Fibroblast of lung (primary cell): ENCODE measurements at regions not wholly inside any gene's neighbourhood (a gene's known extent, or its start where the extent isn't known, plus 50 kb on each side); places are given as distances from the start of the nearest gene placed in this dataset.
A peak's percentile ranks its signal among the peaks of the same experiment; 100 is the strongest.

Source experiments
- DNase-seq, 2 donors: peaks; one replicate each; pipeline versions ENCODE4 v3.0.0 to v3.0.0-alpha.2; 2010; ENCODE audit warnings: low read depth in 2 of 2
- H2AFZ ChIP-seq: 2 replicates; pipeline ENCODE4 v1.5.1; 2012; ENCODE audit warnings: low read length, control low read depth, inconsistent platforms
- H3K27ac ChIP-seq: 2 replicates; pipeline ENCODE4 v1.5.1; 2011; ENCODE audit warnings: low read length, control low read depth; ENCODE audit not compliant: insufficient read depth
- H3K27me3 ChIP-seq: 2 replicates; pipeline ENCODE4 v1.5.1; 2011; ENCODE audit warnings: mild to moderate bottlenecking, low read length; ENCODE audit not compliant: control insufficient read depth, insufficient read depth
- H3K36me3 ChIP-seq: 2 replicates; pipeline ENCODE4 v1.5.1; 2011; ENCODE audit warnings: low read length; ENCODE audit not compliant: control insufficient read depth, insufficient read depth
- H3K4me1 ChIP-seq: 2 replicates; pipeline ENCODE4 v1.5.1; 2011; ENCODE audit warnings: low read length; ENCODE audit not compliant: control insufficient read depth, insufficient read depth; ENCODE audit errors: extremely low read depth
- H3K4me2 ChIP-seq: 2 replicates; pipeline ENCODE4 v1.5.1; 2011; ENCODE audit warnings: low read length, control low read depth; ENCODE audit not compliant: insufficient read depth; ENCODE audit errors: extremely low read depth
- H3K4me3 ChIP-seq, 4 experiments: fragments of 200-600 bp in 1 of 4; sonication (generic) in 1 of 4; replicated peaks in 1 of 4; 2 replicates each; pipeline ENCODE4 v1.5.1; 2011 to 2016; ENCODE audit warnings: low read length in 4 of 4, low read depth in 3 of 4, mild to moderate bottlenecking in 3 of 4, control low read depth in 2 of 4, inconsistent platforms in 1 of 4, mixed read lengths in 1 of 4; ENCODE audit not compliant: insufficient read depth in 1 of 4; ENCODE audit errors: control extremely low read depth in 1 of 4
- H3K79me2 ChIP-seq: 2 replicates; pipeline ENCODE4 v1.5.1; 2012; ENCODE audit warnings: mild to moderate bottlenecking, low read length, inconsistent platforms; ENCODE audit not compliant: control insufficient read depth, insufficient read depth
- H3K9ac ChIP-seq: 2 replicates; pipeline ENCODE4 v1.5.1; 2011; ENCODE audit warnings: mild to moderate bottlenecking, low read length, control low read depth; ENCODE audit not compliant: insufficient read depth
- H3K9me3 ChIP-seq: 2 replicates; pipeline ENCODE4 v1.5.1; 2012; ENCODE audit warnings: low read depth, low read length; ENCODE audit not compliant: control insufficient read depth, insufficient read depth
- H4K20me1 ChIP-seq: 2 replicates; pipeline ENCODE4 v1.5.1; 2011; ENCODE audit warnings: low read length; ENCODE audit not compliant: control insufficient read depth, insufficient read depth; ENCODE audit errors: extremely low read depth
- CTCF ChIP-seq, 2 donors: IDR thresholded peaks in 1 of 2; conservative IDR thresholded peaks in 1 of 2; 1 replicate in 1 of 2; 2 replicates in 1 of 2; pipeline ENCODE4 v1.5.1; 2011 to 2012; ENCODE audit warnings: low read length in 2 of 2, control low read depth in 1 of 2, inconsistent platforms in 1 of 2, low read depth in 1 of 2, mild to moderate bottlenecking in 1 of 2
- EZH2 ChIP-seq: IDR thresholded peaks from 2 replicates; pipeline ENCODE4 v1.5.1; 2012; ENCODE audit warnings: low read length, control low read depth, mild to moderate bottlenecking; ENCODE audit errors: missing control alignments

GRCh38 chr6:140050101-140050995 is 675.9 kb upstream of the CITED2 start:
- Histone ChIP-seq H2AFZ (no peak overlapping the region), H3K36me3 (no peaks in the 10 kb centered on the region), H3K9me3 (no peaks in the 10 kb centered on the region), H3K27me3 (no peaks in the 10 kb centered on the region), H3K9ac (no peak overlapping the region), H3K4me2 (no peak overlapping the region), H3K79me2 (no peaks in the 10 kb centered on the region), H3K27ac (peak overlapping the region; percentile 80), H4K20me1 (no peaks in the 10 kb centered on the region), H3K4me1 (peaks cover 8% of the 10 kb centered on the region), H3K4me3 (no peak overlapping the region)
- peak; percentile 38 to 84 for DNase-seq
- no peak for TF ChIP-seq CTCF (conservative IDR thresholded peaks at IDR 0.05 in 1 of 2, IDR thresholded peaks at IDR 0.05 in 1 of 2; ENCODE audit: low read depth in 1 of 2, low read length in 2 of 2)
- no peak for TF ChIP-seq EZH2

- Histone ChIP-seq H3K36me3 (no peaks in the 10 kb centered on the region), H2AFZ (no peak overlapping the region), H3K9me3 (no peaks in the 10 kb centered on the region), H3K4me2 (no peak overlapping the region), H3K4me3 (no peak overlapping the region), H3K79me2 (no peaks in the 10 kb centered on the region), H4K20me1 (no peaks in the 10 kb centered on the region), H3K9ac (no peak overlapping the region), H3K27me3 (no peaks in the 10 kb centered on the region), H3K27ac (no peak overlapping the region), H3K4me1 (peaks cover 10% of the 10 kb centered on the region)
- TF ChIP-seq EZH2, result no peak
- no peak for TF ChIP-seq CTCF (conservative IDR thresholded peaks at IDR 0.05 in 1 of 2, IDR thresholded peaks at IDR 0.05 in 1 of 2; ENCODE audit: low read depth in 1 of 2, low read length in 2 of 2)
- DNase-seq, result no peak
These were observed 674.8 kb upstream of the CITED2 start for GRCh38 chr6:140049251-140049650.

- DNase-seq, result no peak
- Histone ChIP-seq H3K9me3 (no peaks in the 10 kb centered on the region), H2AFZ (peak overlapping the region; percentile 12), H3K4me2 (no peak overlapping the region), H3K79me2 (no peaks in the 10 kb centered on the region), H3K4me1 (peaks cover 12% of the 10 kb centered on the region), H3K36me3 (no peaks in the 10 kb centered on the region), H3K4me3 (no peak overlapping the region), H3K27me3 (no peaks in the 10 kb centered on the region), H3K9ac (no peak overlapping the region), H4K20me1 (no peaks in the 10 kb centered on the region), H3K27ac (no peak overlapping the region)
- TF ChIP-seq CTCF (conservative IDR thresholded peaks at IDR 0.05 in 1 of 2, IDR thresholded peaks at IDR 0.05 in 1 of 2; ENCODE audit: low read depth in 1 of 2, low read length in 2 of 2) (no peak), EZH2 (no peak)
These were observed 673.8 kb upstream of the CITED2 start for GRCh38 chr6:140048202-140048790.
